ENCODE measurements at regions not wholly inside any gene's neighbourhood (a gene's known extent, or its start where the extent isn't known, plus 50 kb on each side); places are given as distances from the start of the nearest gene placed in this dataset.

- no peak for DNase-seq
Measured at GRCh38 chr2:221817878-221818277, 245.8 kb upstream of the EPHA4 start.

- peak; percentile 62 for DNase-seq
Measured at GRCh38 chr2:221817052-221817451, 244.9 kb upstream of the EPHA4 start.

- DNase-seq, result no peak
Measured at GRCh38 chr2:221816566-221816965, 244.5 kb upstream of the EPHA4 start.

GRCh38 chr2:221810650-221811049 is 238.5 kb upstream of the EPHA4 start:
- no peak for DNase-seq

GRCh38 chr2:221810245-221810644 is 238.1 kb upstream of the EPHA4 start:
- no peak for DNase-seq

- DNase-seq, result no peak
Measured at GRCh38 chr2:221808488-221808887, 236.4 kb upstream of the EPHA4 start.

GRCh38 chr2:221807706-221808105 is 235.6 kb upstream of the EPHA4 start:
- DNase-seq, result no peak

GRCh38 chr2:221802089-221802488 is 230.0 kb upstream of the EPHA4 start:
- DNase-seq, result no peak

- no peak for DNase-seq
Measured at GRCh38 chr2:221792971-221793521, 220.9 kb upstream of the EPHA4 start.

- peak; percentile 33 for DNase-seq
Measured at GRCh38 chr2:221791844-221792243, 219.7 kb upstream of the EPHA4 start.

GRCh38 chr2:221787561-221787960 is 215.5 kb upstream of the EPHA4 start:
- no peak for DNase-seq

GRCh38 chr2:221786297-221786926 is 214.3 kb upstream of the EPHA4 start:
- no peak for DNase-seq

- DNase-seq, result peak; percentile 60
Measured at GRCh38 chr2:221780281-221780688, 208.2 kb upstream of the EPHA4 start.

- peak; percentile 60 for DNase-seq
Measured at GRCh38 chr2:221779614-221780067, 207.5 kb upstream of the EPHA4 start.

GRCh38 chr2:221778025-221778424 is 205.9 kb upstream of the EPHA4 start:
- no peak for DNase-seq

GRCh38 chr2:221777119-221777518 is 205.0 kb upstream of the EPHA4 start:
- no peak for DNase-seq

- no peak for DNase-seq
Measured at GRCh38 chr2:221775096-221775495, 203.0 kb upstream of the EPHA4 start.

GRCh38 chr2:221774136-221774535 is 202.0 kb upstream of the EPHA4 start:
- no peak for DNase-seq

GRCh38 chr2:221771297-221771696 is 199.2 kb upstream of the EPHA4 start:
- no peak for DNase-seq

GRCh38 chr2:221767106-221768012 is 195.3 kb upstream of the EPHA4 start:
- DNase-seq, result peak; percentile 34

GRCh38 chr2:221762496-221762895 is 190.4 kb upstream of the EPHA4 start:
- DNase-seq, result no peak

GRCh38 chr2:221761260-221761659 is 189.2 kb upstream of the EPHA4 start:
- no peak for DNase-seq

GRCh38 chr2:221758076-221758475 is 186.0 kb upstream of the EPHA4 start:
- no peak for DNase-seq

- no peak for DNase-seq
Measured at GRCh38 chr2:221753401-221753800, 181.3 kb upstream of the EPHA4 start.

Measured in HCEC 1CT (cell line).